ENCODE measurements at regions not wholly inside any gene's neighbourhood (a gene's known extent, or its start where the extent isn't known, plus 50 kb on each side); places are given as distances from the start of the nearest gene placed in this dataset.

DNA sequence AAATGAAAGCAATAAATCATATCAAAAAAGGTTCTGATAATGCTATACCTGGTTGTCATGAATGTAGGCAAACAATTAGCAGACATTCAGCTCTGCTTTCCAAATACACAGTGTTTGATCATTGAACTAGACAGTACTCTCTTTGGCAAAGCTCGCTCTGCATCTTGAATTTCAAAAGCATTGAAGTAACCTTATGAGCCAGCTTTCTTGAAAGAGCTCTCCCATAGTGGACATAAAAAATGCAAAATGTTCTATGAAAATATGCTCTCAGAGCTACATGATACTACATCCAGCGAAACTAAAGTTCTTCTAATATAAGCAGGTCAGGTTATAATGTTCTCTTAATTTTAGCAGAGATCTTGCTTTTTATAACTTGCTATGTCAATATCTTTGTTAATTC lies 533.4 kb downstream of the CSNK1G3 start:
- no peak for TF ChIP-seq CTCF (IDR thresholded peaks at IDR 0.05)
- no peak for TF ChIP-seq POLR2A (IDR thresholded peaks at IDR 0.05)

Data from thyroid gland (tissue), 4 donors.